GM12878 (cell line): ENCODE measurements at regions not wholly inside any gene's neighbourhood (a gene's known extent, or its start where the extent isn't known, plus 50 kb on each side); places are given as distances from the start of the nearest gene placed in this dataset.

ENCODE experiments used
- ATAC-seq: fragments of 200-7000 bp; cut with Tn5 transposase; 3 replicates; pipeline ENCODE4 v1.9.1; 2020; ENCODE audit warnings: mild to moderate bottlenecking, moderate library complexity
- BruUV-seq: library from RNA; stranded (reverse); fragments of 400-500 nt; replicated peaks from 2 replicates; lab custom pipeline; 2021; lab: Mats Ljungman, UMichigan
- CTCF ChIA-PET: fragments of 300-600 bp; sonication (Branson Sonifier 250); formaldehyde crosslinking; extraction: SDS; loops from one replicate; lab custom pipeline; 2021; ENCODE audit warnings: inconsistent platforms; lab: Yijun Ruan, JAX
- POLR2A ChIA-PET: fragments of 350-600 bp; formaldehyde crosslinking; extraction: SDS; loops from one replicate; lab custom pipeline; 2021; ENCODE audit warnings: inconsistent platforms; lab: Charles Lee
- RAD21 ChIA-PET: fragments of 300-600 bp; sonication (Branson Sonifier 250); formaldehyde crosslinking; loops from one replicate; lab custom pipeline; 2023; ENCODE audit warnings: antibody characterized with exemption; ENCODE audit not compliant: unreplicated experiment; lab: Charles Lee
- SMC1A ChIA-PET: fragments of 300-600 bp; sonication (Branson Sonifier 250); formaldehyde crosslinking; loops from one replicate; lab custom pipeline; 2023; ENCODE audit not compliant: unreplicated experiment, uncharacterized antibody; lab: Charles Lee
- DNase-seq: peaks from one replicate; pipeline ENCODE4 v3.0.0-alpha.2; 2011; ENCODE audit warnings: low read depth, low spot score
- FAIRE-seq: peaks from 3 replicates; lab custom pipeline; 2011; peaks lifted over from hg19 to GRCh38; lab: Jason Lieb, UNC
- H2AFZ ChIP-seq: 2 replicates; pipeline ENCODE4 v1.6.0; 2011; ENCODE audit warnings: low read depth, low read length, control low read depth; ENCODE audit not compliant: control insufficient read depth
- H3K27ac ChIP-seq: 2 replicates; pipeline ENCODE4 v1.5.1; 2011; ENCODE audit warnings: control low read depth; ENCODE audit not compliant: control insufficient read depth, insufficient read depth
- H3K27me3 ChIP-seq, 2 experiments: replicated peaks in 1 of 2; 2 replicates each; pipeline versions ENCODE4 v1.6.0 to v1.6.1; 2011; ENCODE audit warnings: low read length in 1 of 2; ENCODE audit not compliant: control insufficient read depth in 2 of 2, insufficient read depth in 2 of 2
- H3K36me3 ChIP-seq, 2 experiments: 2 replicates each; pipeline ENCODE4 v1.5.1; 2011; ENCODE audit warnings: low read length in 1 of 2; ENCODE audit not compliant: control insufficient read depth in 2 of 2, insufficient read depth in 2 of 2
- H3K4me1 ChIP-seq: 2 replicates; pipeline ENCODE4 v1.6.1; 2011; ENCODE audit warnings: mild to moderate bottlenecking, low read length, moderate library complexity, mixed read lengths; ENCODE audit not compliant: control insufficient read depth, insufficient read depth
- H3K4me2 ChIP-seq: 2 replicates; pipeline ENCODE4 v1.6.0; 2011; ENCODE audit warnings: control low read depth; ENCODE audit not compliant: control insufficient read depth, insufficient read depth
- H3K4me3 ChIP-seq: fragments of 200-600 bp; sonication (generic); 2 replicates; pipeline ENCODE4 v1.5.1; 2016
- H3K79me2 ChIP-seq: 2 replicates; pipeline ENCODE4 v1.6.0; 2011; ENCODE audit warnings: low read length; ENCODE audit not compliant: control insufficient read depth, insufficient read depth
- H3K9ac ChIP-seq: 2 replicates; pipeline ENCODE4 v1.8.0; 2011; ENCODE audit warnings: low read length, control low read depth, mixed read lengths; ENCODE audit not compliant: control insufficient read depth, insufficient read depth
- H3K9me3 ChIP-seq: replicated peaks from 3 replicates; pipeline ENCODE4 v1.5.1; 2011; ENCODE audit warnings: mild to moderate bottlenecking, low read length; ENCODE audit not compliant: control insufficient read depth, insufficient read depth
- H4K20me1 ChIP-seq: 2 replicates; pipeline ENCODE4 v1.6.0; 2011; ENCODE audit not compliant: control insufficient read depth, insufficient read depth
- FOXM1 ChIP-seq: IDR thresholded peaks from 2 replicates; pipeline ENCODE4 v1.6.1; 2012; ENCODE audit warnings: low read depth, mild to moderate bottlenecking, inconsistent platforms, low read length, moderate library complexity
- KLF5 ChIP-seq: fragments of 450-650 bp; IDR thresholded peaks from 2 replicates; pipeline ENCODE4 v1.6.1; 2014; ENCODE audit warnings: mild to moderate bottlenecking; ENCODE audit not compliant: partially characterized antibody
- MYB ChIP-seq: fragments of 150-350 bp; IDR thresholded peaks from 2 replicates; pipeline ENCODE4 v1.6.1; 2014; ENCODE audit warnings: mild to moderate bottlenecking, low read depth, low read length, borderline replicate concordance
- PAX8 ChIP-seq: fragments of 450-650 bp; IDR thresholded peaks from 2 replicates; pipeline ENCODE4 v1.6.1; 2017; ENCODE audit warnings: mild to moderate bottlenecking, moderate library complexity
- SMC3 ChIP-seq: IDR thresholded peaks from 2 replicates; pipeline ENCODE4 v1.6.1; 2011; ENCODE audit warnings: low read length, improper control_type of control experiment, borderline replicate concordance
- TBL1XR1 ChIP-seq: IDR thresholded peaks from 2 replicates; pipeline ENCODE4 v1.6.1; 2012; ENCODE audit warnings: low read depth, low read length, improper control_type of control experiment
- in situ Hi-C: fragments of 300-500 bp; cut with MboI; formaldehyde crosslinking; loops from 9 replicates; pipeline ENCODE4 v1.14.3; 2018; ENCODE audit warnings: mixed read lengths
- intact Hi-C: fragments of 100-400 bp; cut with micrococcal nuclease; formaldehyde crosslinking; loops from one replicate; pipeline ENCODE4 v1.14.2; 2022; ENCODE audit not compliant: unreplicated experiment
- TF ChIP-seq, protein P1 (sequence below): fragments of 450-650 bp; IDR thresholded peaks from 2 replicates; pipeline ENCODE4 v1.6.1; 2017; ENCODE audit warnings: low read depth, mild to moderate bottlenecking, moderate library complexity
- TF ChIP-seq, protein P2 (sequence below): fragments of 450-650 bp; formaldehyde crosslinking; IDR thresholded peaks from 2 replicates; pipeline ENCODE4 v1.4.0; 2020; ENCODE audit warnings: mild to moderate bottlenecking, moderate library complexity

DNA sequence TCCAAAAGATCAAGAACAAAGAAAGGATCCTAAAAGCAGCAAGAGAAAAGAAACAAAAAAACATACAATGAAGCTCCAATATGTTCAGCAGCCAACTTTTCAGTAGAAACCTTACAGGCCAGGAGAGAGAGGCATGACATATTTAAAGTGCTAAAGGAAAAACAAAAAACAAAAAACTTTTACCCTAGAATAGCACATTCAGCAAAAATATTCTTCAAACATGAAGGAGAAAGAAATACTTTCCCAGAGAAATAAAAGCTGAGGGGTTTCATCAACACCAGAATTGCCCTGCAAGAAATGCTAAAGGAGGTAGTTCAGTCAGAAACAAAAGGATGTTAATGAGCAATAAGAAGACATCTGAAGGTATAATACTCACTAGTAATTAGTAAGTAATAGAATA lies 753.5 kb upstream of the POT1 start:
- BruUV-seq: no TSS peak
- Histone ChIP-seq H4K20me1 (no peaks in the 10 kb centered on the region), H3K9me3 (no peaks in the 10 kb centered on the region), H3K79me2 (no peaks in the 10 kb centered on the region)
- TF ChIP-seq, protein P1, sequence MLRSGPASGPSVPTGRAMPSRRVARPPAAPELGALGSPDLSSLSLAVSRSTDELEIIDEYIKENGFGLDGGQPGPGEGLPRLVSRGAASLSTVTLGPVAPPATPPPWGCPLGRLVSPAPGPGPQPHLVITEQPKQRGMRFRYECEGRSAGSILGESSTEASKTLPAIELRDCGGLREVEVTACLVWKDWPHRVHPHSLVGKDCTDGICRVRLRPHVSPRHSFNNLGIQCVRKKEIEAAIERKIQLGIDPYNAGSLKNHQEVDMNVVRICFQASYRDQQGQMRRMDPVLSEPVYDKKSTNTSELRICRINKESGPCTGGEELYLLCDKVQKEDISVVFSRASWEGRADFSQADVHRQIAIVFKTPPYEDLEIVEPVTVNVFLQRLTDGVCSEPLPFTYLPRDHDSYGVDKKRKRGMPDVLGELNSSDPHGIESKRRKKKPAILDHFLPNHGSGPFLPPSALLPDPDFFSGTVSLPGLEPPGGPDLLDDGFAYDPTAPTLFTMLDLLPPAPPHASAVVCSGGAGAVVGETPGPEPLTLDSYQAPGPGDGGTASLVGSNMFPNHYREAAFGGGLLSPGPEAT: no peak
- TF ChIP-seq TBL1XR1 (no peak), MYB (no peak), SMC3 (no peak), PAX8 (no peak), FOXM1 (no peak), KLF5 (no peak)
- TF ChIP-seq, protein P2, sequence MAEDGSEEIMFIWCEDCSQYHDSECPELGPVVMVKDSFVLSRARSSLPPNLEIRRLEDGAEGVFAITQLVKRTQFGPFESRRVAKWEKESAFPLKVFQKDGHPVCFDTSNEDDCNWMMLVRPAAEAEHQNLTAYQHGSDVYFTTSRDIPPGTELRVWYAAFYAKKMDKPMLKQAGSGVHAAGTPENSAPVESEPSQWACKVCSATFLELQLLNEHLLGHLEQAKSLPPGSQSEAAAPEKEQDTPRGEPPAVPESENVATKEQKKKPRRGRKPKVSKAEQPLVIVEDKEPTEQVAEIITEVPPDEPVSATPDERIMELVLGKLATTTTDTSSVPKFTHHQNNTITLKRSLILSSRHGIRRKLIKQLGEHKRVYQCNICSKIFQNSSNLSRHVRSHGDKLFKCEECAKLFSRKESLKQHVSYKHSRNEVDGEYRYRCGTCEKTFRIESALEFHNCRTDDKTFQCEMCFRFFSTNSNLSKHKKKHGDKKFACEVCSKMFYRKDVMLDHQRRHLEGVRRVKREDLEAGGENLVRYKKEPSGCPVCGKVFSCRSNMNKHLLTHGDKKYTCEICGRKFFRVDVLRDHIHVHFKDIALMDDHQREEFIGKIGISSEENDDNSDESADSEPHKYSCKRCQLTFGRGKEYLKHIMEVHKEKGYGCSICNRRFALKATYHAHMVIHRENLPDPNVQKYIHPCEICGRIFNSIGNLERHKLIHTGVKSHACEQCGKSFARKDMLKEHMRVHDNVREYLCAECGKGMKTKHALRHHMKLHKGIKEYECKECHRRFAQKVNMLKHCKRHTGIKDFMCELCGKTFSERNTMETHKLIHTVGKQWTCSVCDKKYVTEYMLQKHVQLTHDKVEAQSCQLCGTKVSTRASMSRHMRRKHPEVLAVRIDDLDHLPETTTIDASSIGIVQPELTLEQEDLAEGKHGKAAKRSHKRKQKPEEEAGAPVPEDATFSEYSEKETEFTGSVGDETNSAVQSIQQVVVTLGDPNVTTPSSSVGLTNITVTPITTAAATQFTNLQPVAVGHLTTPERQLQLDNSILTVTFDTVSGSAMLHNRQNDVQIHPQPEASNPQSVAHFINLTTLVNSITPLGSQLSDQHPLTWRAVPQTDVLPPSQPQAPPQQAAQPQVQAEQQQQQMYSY: no peak
- TF ChIP-seq, all 136 proteins: peak for 0
- ChIA-PET CTCF (interaction anchor here (0.6 to 1.3 kb wide), 2 partner anchors 10 to 32 kb away, joined by 3 read pairs; no protein-coding TSS in a partner anchor), POLR2A (no interaction called here), SMC1A (interaction anchor here (0.7 kb wide), 1 partner anchor 485 kb away, joined by 3 read pairs; no protein-coding TSS in a partner anchor), RAD21 (no interaction called here)
- in situ Hi-C loops: no loop called here
- no peaks in the 10 kb centered on the region for H3K27me3 ChIP-seq
- ATAC-seq: no peak
- no peaks in the 10 kb centered on the region for H3K36me3 ChIP-seq
- no peak overlapping the region for H3K27ac ChIP-seq
- no peaks in the 10 kb centered on the region for H3K4me1 ChIP-seq
- H3K4me3 ChIP-seq: no peak overlapping the region
- no peak overlapping the region for H3K4me2 ChIP-seq
- no peak overlapping the region for H3K9ac ChIP-seq
- FAIRE-seq: no peak
- DNase-seq: no peak
- intact Hi-C loops: no loop called here
- H2AFZ ChIP-seq: no peak overlapping the region
